SK-N-SH treated with all-trans-retinoic acid at 6 μM for 48 hours (cell line): ENCODE measurements at regions not wholly inside any gene's neighbourhood (a gene's known extent, or its start where the extent isn't known, plus 50 kb on each side); places are given as distances from the start of the nearest gene placed in this dataset.

Experiments used
- ARNTL ChIP-seq: fragments of 450-650 bp; formaldehyde crosslinking; IDR thresholded peaks from 2 replicates; pipeline ENCODE4 v1.5.0; 2020; ENCODE audit warnings: low read depth, mild to moderate bottlenecking, moderate library complexity, borderline replicate concordance
- BACH2 ChIP-seq: fragments of 250-450 bp; sonication (Bioruptor Pico); IDR thresholded peaks from 2 replicates; pipeline ENCODE4 v1.9.0; 2021; ENCODE audit warnings: mild to moderate bottlenecking, borderline replicate concordance
- CSDC2 ChIP-seq: fragments of 250-450 bp; sonication (Bioruptor Pico); IDR thresholded peaks from 2 replicates; pipeline ENCODE4 v1.5.0; 2020; ENCODE audit warnings: mild to moderate bottlenecking, moderate library complexity
- GLIS3 ChIP-seq: fragments of 250-450 bp; sonication (Bioruptor Pico); IDR thresholded peaks from 2 replicates; pipeline ENCODE4 v1.5.0; 2020; ENCODE audit warnings: mild to moderate bottlenecking, moderate library complexity
- ISL1 ChIP-seq: fragments of 250-450 bp; sonication (Bioruptor Pico); IDR thresholded peaks from 2 replicates; pipeline ENCODE4 v2.1.2; 2022; ENCODE audit warnings: mild to moderate bottlenecking, moderate library complexity
- PPARA ChIP-seq: fragments of 250-450 bp; sonication (Bioruptor Pico); IDR thresholded peaks from 2 replicates; pipeline ENCODE4 v1.5.0; 2020; ENCODE audit warnings: mild to moderate bottlenecking, borderline replicate concordance
- ZFP3 ChIP-seq: fragments of 250-450 bp; sonication (Bioruptor Pico); IDR thresholded peaks from 2 replicates; pipeline ENCODE4 v1.5.0; 2020; ENCODE audit warnings: mild to moderate bottlenecking, moderate library complexity
- ZNF565 ChIP-seq: fragments of 450-650 bp; formaldehyde crosslinking; conservative IDR thresholded peaks from 2 replicates; pipeline ENCODE4 v1.5.0; 2020; ENCODE audit warnings: low read depth, mild to moderate bottlenecking, moderate library complexity
- ZNF8 ChIP-seq: fragments of 450-650 bp; formaldehyde crosslinking; IDR thresholded peaks from 2 replicates; pipeline ENCODE4 v1.5.0; 2020; ENCODE audit warnings: mild to moderate bottlenecking, moderate library complexity
- TF ChIP-seq, protein P1 (sequence below): fragments of 250-450 bp; sonication (Bioruptor Pico); IDR thresholded peaks from 2 replicates; pipeline ENCODE4 v1.5.0; 2020; ENCODE audit warnings: mild to moderate bottlenecking, moderate library complexity
- TF ChIP-seq, protein P2 (sequence below): fragments of 250-450 bp; sonication (Bioruptor Pico); IDR thresholded peaks from 2 replicates; pipeline ENCODE4 v1.8.0; 2020; ENCODE audit warnings: mild to moderate bottlenecking, moderate library complexity, borderline replicate concordance
- TF ChIP-seq, protein P3 (sequence below): fragments of 250-450 bp; sonication (Bioruptor Pico); IDR thresholded peaks from 2 replicates; pipeline ENCODE4 v1.5.1; 2020; ENCODE audit warnings: low read depth, mild to moderate bottlenecking, moderate library complexity

DNA sequence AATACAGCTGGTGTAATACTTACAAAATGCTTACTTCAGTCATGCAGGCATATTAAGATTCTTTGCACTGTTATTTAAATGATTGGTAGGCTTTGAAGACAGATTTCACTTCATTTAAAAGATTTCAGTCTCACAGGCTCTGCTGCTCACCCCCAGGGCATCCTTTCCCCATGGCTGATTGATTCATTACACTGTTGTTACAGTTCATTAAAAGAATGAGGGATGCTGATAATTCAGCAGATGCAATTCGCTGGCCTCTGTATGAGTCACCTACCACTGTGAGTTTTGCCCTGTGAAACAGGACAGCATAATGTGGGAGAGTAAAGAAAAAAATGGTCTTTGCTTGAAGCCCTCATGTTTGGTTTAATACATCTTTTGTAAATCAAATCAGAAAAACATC is 246.9 kb downstream of the CYLC2 start:
- TF ChIP-seq BACH2 (CRISPR knock-in tag): no peak
- TF ChIP-seq, protein P1, sequence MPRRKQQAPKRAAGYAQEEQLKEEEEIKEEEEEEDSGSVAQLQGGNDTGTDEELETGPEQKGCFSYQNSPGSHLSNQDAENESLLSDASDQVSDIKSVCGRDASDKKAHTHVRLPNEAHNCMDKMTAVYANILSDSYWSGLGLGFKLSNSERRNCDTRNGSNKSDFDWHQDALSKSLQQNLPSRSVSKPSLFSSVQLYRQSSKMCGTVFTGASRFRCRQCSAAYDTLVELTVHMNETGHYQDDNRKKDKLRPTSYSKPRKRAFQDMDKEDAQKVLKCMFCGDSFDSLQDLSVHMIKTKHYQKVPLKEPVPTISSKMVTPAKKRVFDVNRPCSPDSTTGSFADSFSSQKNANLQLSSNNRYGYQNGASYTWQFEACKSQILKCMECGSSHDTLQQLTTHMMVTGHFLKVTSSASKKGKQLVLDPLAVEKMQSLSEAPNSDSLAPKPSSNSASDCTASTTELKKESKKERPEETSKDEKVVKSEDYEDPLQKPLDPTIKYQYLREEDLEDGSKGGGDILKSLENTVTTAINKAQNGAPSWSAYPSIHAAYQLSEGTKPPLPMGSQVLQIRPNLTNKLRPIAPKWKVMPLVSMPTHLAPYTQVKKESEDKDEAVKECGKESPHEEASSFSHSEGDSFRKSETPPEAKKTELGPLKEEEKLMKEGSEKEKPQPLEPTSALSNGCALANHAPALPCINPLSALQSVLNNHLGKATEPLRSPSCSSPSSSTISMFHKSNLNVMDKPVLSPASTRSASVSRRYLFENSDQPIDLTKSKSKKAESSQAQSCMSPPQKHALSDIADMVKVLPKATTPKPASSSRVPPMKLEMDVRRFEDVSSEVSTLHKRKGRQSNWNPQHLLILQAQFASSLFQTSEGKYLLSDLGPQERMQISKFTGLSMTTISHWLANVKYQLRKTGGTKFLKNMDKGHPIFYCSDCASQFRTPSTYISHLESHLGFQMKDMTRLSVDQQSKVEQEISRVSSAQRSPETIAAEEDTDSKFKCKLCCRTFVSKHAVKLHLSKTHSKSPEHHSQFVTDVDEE: peak; percentile 76; the same call in 1 of the 2 replicates
- TF ChIP-seq, protein P2, sequence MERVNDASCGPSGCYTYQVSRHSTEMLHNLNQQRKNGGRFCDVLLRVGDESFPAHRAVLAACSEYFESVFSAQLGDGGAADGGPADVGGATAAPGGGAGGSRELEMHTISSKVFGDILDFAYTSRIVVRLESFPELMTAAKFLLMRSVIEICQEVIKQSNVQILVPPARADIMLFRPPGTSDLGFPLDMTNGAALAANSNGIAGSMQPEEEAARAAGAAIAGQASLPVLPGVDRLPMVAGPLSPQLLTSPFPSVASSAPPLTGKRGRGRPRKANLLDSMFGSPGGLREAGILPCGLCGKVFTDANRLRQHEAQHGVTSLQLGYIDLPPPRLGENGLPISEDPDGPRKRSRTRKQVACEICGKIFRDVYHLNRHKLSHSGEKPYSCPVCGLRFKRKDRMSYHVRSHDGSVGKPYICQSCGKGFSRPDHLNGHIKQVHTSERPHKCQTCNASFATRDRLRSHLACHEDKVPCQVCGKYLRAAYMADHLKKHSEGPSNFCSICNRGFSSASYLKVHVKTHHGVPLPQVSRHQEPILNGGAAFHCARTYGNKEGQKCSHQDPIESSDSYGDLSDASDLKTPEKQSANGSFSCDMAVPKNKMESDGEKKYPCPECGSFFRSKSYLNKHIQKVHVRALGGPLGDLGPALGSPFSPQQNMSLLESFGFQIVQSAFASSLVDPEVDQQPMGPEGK (CRISPR knock-in tag): no peak
- no peak for TF ChIP-seq GLIS3
- TF ChIP-seq ZFP3 (CRISPR knock-in tag): no peak
- TF ChIP-seq, protein P3, sequence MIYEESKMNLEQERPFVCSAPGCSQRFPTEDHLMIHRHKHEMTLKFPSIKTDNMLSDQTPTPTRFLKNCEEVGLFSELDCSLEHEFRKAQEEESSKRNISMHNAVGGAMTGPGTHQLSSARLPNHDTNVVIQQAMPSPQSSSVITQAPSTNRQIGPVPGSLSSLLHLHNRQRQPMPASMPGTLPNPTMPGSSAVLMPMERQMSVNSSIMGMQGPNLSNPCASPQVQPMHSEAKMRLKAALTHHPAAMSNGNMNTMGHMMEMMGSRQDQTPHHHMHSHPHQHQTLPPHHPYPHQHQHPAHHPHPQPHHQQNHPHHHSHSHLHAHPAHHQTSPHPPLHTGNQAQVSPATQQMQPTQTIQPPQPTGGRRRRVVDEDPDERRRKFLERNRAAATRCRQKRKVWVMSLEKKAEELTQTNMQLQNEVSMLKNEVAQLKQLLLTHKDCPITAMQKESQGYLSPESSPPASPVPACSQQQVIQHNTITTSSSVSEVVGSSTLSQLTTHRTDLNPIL (CRISPR knock-in tag): no peak
- TF ChIP-seq ARNTL (CRISPR knock-in tag): no peak
- TF ChIP-seq ZNF565 (CRISPR knock-in tag): no peak
- no peak for TF ChIP-seq CSDC2 (CRISPR knock-in tag)
- TF ChIP-seq ZNF8 (CRISPR knock-in tag): no peak
- TF ChIP-seq ISL1: no peak
- TF ChIP-seq PPARA (CRISPR knock-in tag): no peak
